GM18517 (cell line): ENCODE measurements at regions not wholly inside any gene's neighbourhood (a gene's known extent, or its start where the extent isn't known, plus 50 kb on each side); places are given as distances from the start of the nearest gene placed in this dataset.
"Not testable (repeated sequence)": the region's sequence is repeated elsewhere in the genome, so short reads cannot be mapped to it uniquely, and the experiment has no call there.

Source experiments
- ATAC-seq: cut with Tn5 transposase; IDR thresholded peaks from one replicate; pipeline ENCODE4 v1.9.1; 2021; ENCODE audit warnings: mild to moderate bottlenecking, moderate library complexity; ENCODE audit not compliant: unreplicated experiment

GRCh38 chr4:118587116-118587831 lies 97.9 kb upstream of the METTL14 start:
- ATAC-seq, result no peak

- ATAC-seq, result no peak
Observed at GRCh38 chr4:118587946-118588345, 97.2 kb upstream of the METTL14 start.

GRCh38 chr4:118589471-118590055 lies 95.6 kb upstream of the METTL14 start:
- no peak for ATAC-seq

GRCh38 chr4:118591339-118592046 lies 93.7 kb upstream of the METTL14 start:
- ATAC-seq, result peak; percentile 99

- ATAC-seq, result not testable (repeated sequence)
Observed at GRCh38 chr4:118592289-118592688, 92.9 kb upstream of the METTL14 start.

GRCh38 chr4:118595883-118596282 lies 89.3 kb upstream of the METTL14 start:
- ATAC-seq, result not testable (repeated sequence)

- not testable (repeated sequence) for ATAC-seq
Observed at GRCh38 chr4:118625097-118625496, 60.1 kb upstream of the METTL14 start.

GRCh38 chr4:118629697-118630096 lies 55.5 kb upstream of the METTL14 start:
- ATAC-seq, result not testable (repeated sequence)

GRCh38 chr4:118630897-118631296 lies 54.3 kb upstream of the METTL14 start:
- ATAC-seq, result not testable (repeated sequence)

- ATAC-seq, result not testable (repeated sequence)
Observed at GRCh38 chr4:118631321-118632050, 53.7 kb upstream of the METTL14 start.

- ATAC-seq, result not testable (repeated sequence)
Observed at GRCh38 chr4:118633476-118633875, 51.7 kb upstream of the METTL14 start.

- ATAC-seq, result not testable (repeated sequence)
Observed at GRCh38 chr4:118634126-118634875, 50.9 kb upstream of the METTL14 start.
